Gastroesophageal sphincter (tissue), 3 donors: ENCODE measurements at regions not wholly inside any gene's neighbourhood (a gene's known extent, or its start where the extent isn't known, plus 50 kb on each side); places are given as distances from the start of the nearest gene placed in this dataset.
"Not testable (repeated sequence)": the region's sequence is repeated elsewhere in the genome, so short reads cannot be mapped to it uniquely, and the experiment has no call there.

Experiments used
- CTCF ChIP-seq, 4 experiments: fragments of 200-600 bp in 2 of 4; fragments of 450-650 bp in 2 of 4; sonication (generic) in 1 of 4; IDR thresholded peaks; one replicate each; pipeline ENCODE4 v1.5.1; 2017 to 2019; ENCODE audit warnings: antibody characterized with exemption in 4 of 4, mild to moderate bottlenecking in 2 of 4, moderate library complexity in 2 of 4
- POLR2A ChIP-seq, 2 donors: fragments of 450-650 bp; IDR thresholded peaks; one replicate each; pipeline ENCODE4 v1.6.1; 2017; ENCODE audit warnings: antibody characterized with exemption in 2 of 2, mild to moderate bottlenecking in 2 of 2, moderate library complexity in 1 of 2
- POLR2AphosphoS5 ChIP-seq: sonication (generic); formaldehyde crosslinking; IDR thresholded peaks from one replicate; pipeline ENCODE4 v1.6.1; 2017; ENCODE audit warnings: antibody characterized with exemption

- TF ChIP-seq CTCF (IDR thresholded peaks at IDR 0.05); POLR2A (IDR thresholded peaks at IDR 0.05); POLR2AphosphoS5: not testable (repeated sequence)
Observed at GRCh38 chr12:84406720-84407119, 505.9 kb downstream of the SLC6A15 start.
